22Rv1 (cell line): ENCODE measurements at regions not wholly inside any gene's neighbourhood (a gene's known extent, or its start where the extent isn't known, plus 50 kb on each side); places are given as distances from the start of the nearest gene placed in this dataset.

Experiments used
- H3K27ac ChIP-seq: fragments of 450-650 bp; 2 replicates; pipeline ENCODE4 v1.5.1; 2017
- CTCF ChIP-seq: fragments of 450-650 bp; IDR thresholded peaks from 2 replicates; pipeline ENCODE4 v1.5.1; 2017; ENCODE audit warnings: mild to moderate bottlenecking
- ZFX ChIP-seq: fragments of 450-650 bp; IDR thresholded peaks from 2 replicates; pipeline ENCODE4 v1.6.1; 2017; ENCODE audit warnings: antibody characterized with exemption, borderline replicate concordance

GRCh38 chr3:187545366-187545765 lies 124.8 kb downstream of the SST start:
- no peak for TF ChIP-seq ZFX
- TF ChIP-seq CTCF: no peak
- no peak overlapping the region for H3K27ac ChIP-seq

- no peak for TF ChIP-seq CTCF
- TF ChIP-seq ZFX: no peak
- H3K27ac ChIP-seq: no peak overlapping the region
Measured at GRCh38 chr3:187544326-187544725, 125.9 kb downstream of the SST start.

GRCh38 chr3:187540847-187541246 lies 129.3 kb downstream of the SST start:
- no peak overlapping the region for H3K27ac ChIP-seq

GRCh38 chr3:187536185-187536584 lies 134.0 kb downstream of the SST start:
- H3K27ac ChIP-seq: no peak overlapping the region
- TF ChIP-seq ZFX: no peak
- no peak for TF ChIP-seq CTCF

More at GRCh38 chr3:187540847-187541246, 129.3 kb downstream of the SST start:
- TF ChIP-seq ZFX (no peak), CTCF (no peak)

GRCh38 chr3:187533797-187534196 lies 136.4 kb downstream of the SST start:
- no peak overlapping the region for H3K27ac ChIP-seq
- TF ChIP-seq ZFX (no peak), CTCF (no peak)

GRCh38 chr3:187531831-187532230 lies 138.4 kb downstream of the SST start:
- TF ChIP-seq ZFX (no peak), CTCF (no peak)

GRCh38 chr3:187522890-187523289 lies 147.3 kb downstream of the SST start:
- H3K27ac ChIP-seq: no peak overlapping the region
- TF ChIP-seq CTCF (no peak), ZFX (no peak)

More at GRCh38 chr3:187531831-187532230, 138.4 kb downstream of the SST start:
- no peak overlapping the region for H3K27ac ChIP-seq
